ENCODE measurements at regions not wholly inside any gene's neighbourhood (a gene's known extent, or its start where the extent isn't known, plus 50 kb on each side); places are given as distances from the start of the nearest gene placed in this dataset.

DNA sequence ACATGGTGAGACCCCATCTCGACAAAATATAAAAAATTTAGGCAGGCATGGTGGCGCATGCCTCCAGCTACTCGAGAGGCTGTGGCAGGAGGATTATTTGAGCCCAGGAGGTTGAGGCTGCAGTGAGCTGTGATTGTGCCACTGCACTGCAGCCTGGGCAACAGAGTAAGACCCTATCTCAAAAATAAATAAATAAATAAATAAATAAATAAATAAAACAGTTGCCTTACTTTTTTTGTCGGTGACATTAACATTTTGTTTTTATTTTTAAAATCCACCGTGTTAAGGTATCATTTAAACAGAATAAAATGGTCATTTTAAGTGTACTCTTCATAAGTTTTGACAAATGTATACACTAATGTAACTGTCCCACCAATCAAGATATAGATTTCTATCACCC lies 57.0 kb downstream of the RASL11A start:
- TF ChIP-seq, protein P1, sequence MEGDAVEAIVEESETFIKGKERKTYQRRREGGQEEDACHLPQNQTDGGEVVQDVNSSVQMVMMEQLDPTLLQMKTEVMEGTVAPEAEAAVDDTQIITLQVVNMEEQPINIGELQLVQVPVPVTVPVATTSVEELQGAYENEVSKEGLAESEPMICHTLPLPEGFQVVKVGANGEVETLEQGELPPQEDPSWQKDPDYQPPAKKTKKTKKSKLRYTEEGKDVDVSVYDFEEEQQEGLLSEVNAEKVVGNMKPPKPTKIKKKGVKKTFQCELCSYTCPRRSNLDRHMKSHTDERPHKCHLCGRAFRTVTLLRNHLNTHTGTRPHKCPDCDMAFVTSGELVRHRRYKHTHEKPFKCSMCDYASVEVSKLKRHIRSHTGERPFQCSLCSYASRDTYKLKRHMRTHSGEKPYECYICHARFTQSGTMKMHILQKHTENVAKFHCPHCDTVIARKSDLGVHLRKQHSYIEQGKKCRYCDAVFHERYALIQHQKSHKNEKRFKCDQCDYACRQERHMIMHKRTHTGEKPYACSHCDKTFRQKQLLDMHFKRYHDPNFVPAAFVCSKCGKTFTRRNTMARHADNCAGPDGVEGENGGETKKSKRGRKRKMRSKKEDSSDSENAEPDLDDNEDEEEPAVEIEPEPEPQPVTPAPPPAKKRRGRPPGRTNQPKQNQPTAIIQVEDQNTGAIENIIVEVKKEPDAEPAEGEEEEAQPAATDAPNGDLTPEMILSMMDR (IDR thresholded peaks at IDR 0.05; ENCODE audit: control insufficient read depth, insufficient read depth, low read depth, low read length, missing control alignments) = no peak
- no peak overlapping the region for H3K4me3 ChIP-seq (ENCODE audit: control insufficient read depth, low read depth, low read length)
- DNase-seq (ENCODE audit: low read depth) = no peak

DNA sequence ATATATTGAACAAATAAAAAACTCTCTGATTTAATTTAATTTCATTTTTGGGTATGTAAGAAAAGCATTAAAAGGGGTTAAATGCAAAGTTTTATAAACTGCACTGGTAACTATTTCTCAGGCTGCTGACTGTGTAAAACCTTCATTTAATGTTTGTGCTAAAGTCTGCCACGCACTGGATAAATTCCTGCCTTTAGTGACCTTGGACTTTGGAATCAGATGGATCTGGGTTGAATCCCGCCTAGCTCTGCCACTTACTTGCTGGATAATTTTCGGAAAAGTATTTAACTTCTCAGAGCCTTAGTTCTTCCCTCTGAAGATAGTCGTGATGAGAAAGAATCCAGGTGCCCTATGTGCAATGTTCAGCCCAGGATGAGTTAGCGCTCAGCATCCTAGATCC lies 58.6 kb downstream of the RASL11A start:
- DNase-seq (ENCODE audit: low read depth) = no peak
- TF ChIP-seq, protein P1 (IDR thresholded peaks at IDR 0.05; ENCODE audit: control insufficient read depth, insufficient read depth, low read depth, low read length, missing control alignments) = no peak
- no peak overlapping the region for H3K4me3 ChIP-seq (ENCODE audit: control insufficient read depth, low read depth, low read length)

DNA sequence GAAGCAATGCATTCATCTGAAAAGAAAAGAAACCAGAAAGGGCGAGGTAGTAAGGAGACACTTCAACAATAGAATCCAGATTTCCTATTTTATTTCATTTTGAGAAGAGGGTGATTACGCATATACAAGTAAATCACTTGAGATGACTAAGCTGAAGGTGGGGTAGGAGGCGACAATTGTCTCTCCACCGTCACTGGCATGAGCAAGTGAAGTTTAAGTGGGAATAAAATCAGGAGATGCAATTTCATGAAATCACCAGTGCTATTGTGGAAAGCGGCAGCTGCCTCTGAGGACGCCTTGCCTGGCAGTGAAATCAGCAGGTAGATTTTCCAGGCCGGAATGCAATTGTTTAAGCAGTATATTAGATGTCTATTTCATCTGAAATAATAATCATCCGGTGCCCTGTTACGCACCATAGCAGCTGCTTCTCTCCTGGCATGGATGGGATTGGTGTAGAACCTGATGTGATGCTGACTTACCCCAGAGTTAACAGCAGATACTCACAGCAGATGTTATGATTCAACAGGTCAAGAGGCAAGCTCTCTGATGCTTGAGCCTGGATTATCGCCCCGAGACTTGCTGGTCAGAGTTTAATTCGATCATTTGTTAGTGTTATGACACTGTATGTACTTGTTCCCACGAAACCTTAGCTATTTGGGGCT lies 64.3 kb downstream of the RASL11A start:
- TF ChIP-seq, protein P1 (IDR thresholded peaks at IDR 0.05; ENCODE audit: control insufficient read depth, insufficient read depth, low read depth, low read length, missing control alignments) = no peak
- H3K4me3 ChIP-seq (ENCODE audit: control insufficient read depth, low read depth, low read length) = no peak overlapping the region
- no peak for DNase-seq (ENCODE audit: low read depth)

DNA sequence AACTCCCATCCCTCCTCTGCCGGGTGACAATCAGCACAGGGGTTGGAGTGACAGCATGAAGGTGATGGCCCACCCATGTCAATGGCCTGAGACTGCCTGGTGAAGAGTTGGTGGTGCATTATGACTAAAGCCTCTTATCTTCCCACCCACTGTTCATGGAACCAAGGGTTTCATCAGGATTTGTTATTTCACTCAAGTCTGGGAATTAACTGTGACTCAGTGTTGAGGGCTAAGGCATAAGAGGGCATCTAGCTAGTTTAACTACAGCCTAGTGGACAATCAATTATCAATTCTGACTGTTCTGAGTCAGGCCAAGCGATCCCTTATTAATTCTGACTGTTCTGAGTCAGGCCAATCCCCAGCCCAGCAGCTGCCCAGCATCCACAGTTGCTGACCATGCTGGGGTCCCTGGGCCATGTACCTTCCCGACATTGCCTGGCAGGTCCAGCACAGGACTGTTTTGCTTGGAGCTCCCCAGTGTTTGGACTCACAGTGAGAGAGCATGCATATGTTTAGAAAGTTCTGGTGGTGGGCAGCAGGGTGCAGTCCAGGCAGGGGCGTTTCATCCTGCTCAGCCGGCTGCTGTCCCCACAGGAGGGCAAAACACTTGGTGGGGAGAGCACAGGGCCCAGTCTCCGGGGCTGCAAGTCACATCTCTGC lies 65.5 kb downstream of the RASL11A start:
- peak; percentile 34 for DNase-seq (ENCODE audit: low read depth)
- TF ChIP-seq, protein P1 (IDR thresholded peaks at IDR 0.05; ENCODE audit: control insufficient read depth, insufficient read depth, low read depth, low read length, missing control alignments) = no peak
- H3K4me3 ChIP-seq (ENCODE audit: control insufficient read depth, low read depth, low read length) = no peak overlapping the region

DNA sequence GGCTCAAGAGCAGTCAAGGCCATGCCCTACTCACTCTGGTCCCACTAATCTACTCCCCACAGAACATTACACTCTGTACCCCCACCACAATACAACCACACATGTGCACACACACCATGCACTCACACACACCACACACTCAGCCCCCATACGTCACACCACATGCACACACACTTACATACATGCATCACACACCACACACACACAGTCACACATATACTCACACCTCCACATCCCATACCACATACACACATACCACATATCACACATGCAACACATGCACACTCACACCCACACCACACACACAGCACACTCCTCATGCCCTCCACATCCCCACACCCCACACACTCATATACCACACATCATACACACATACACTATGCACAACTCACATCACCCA lies 67.6 kb downstream of the RASL11A start:
- TF ChIP-seq, protein P1 (IDR thresholded peaks at IDR 0.05; ENCODE audit: control insufficient read depth, insufficient read depth, low read depth, low read length, missing control alignments) = no peak
- no peak overlapping the region for H3K4me3 ChIP-seq (ENCODE audit: control insufficient read depth, low read depth, low read length)
- no peak for DNase-seq (ENCODE audit: low read depth)

DNA sequence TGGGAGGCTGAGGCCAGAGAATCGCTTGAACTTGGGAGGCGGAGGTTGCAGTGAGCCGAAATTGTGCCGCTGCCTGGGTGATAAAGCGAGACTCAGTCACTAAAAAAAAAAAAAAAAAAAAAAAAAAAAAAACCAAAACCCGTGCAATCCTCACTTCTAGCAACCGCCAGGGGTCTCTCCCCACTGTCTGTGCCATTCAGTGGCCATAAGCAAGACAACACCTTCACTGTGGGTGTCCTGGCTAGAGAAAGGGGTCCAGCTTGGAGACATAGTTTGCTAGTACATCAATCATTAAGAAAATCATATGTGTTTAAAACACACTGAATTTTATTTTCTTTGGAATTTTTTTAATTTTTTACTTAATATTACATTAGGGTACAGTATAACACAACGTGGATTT lies 68.2 kb downstream of the RASL11A start:
- no peak for DNase-seq (ENCODE audit: low read depth)
- TF ChIP-seq, protein P1 (IDR thresholded peaks at IDR 0.05; ENCODE audit: control insufficient read depth, insufficient read depth, low read depth, low read length, missing control alignments) = no peak
- H3K4me3 ChIP-seq (ENCODE audit: control insufficient read depth, low read depth, low read length) = no peak overlapping the region
